ENCODE measurements at regions not wholly inside any gene's neighbourhood (a gene's known extent, or its start where the extent isn't known, plus 50 kb on each side); places are given as distances from the start of the nearest gene placed in this dataset.

DNA sequence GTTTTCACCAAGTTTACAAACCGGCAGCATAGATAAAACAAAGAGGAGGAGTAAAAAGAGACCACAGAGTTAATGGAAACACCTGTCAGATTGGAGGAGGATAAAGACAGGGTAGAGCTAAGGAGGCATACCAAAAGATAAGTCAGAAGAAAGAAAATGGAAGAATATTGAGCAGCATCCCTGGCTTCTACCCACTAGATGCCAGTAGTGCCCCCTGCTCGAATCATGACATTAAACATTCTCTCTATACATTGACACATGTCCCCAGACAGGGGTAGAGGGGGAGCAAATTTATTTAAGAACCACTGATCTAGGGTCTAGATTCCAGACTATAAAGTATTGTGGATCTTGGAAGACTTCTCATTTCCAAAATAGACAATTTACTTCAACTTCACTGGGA, 159.8 kb upstream of the ETAA1 start:
- no peak for DNase-seq (ENCODE audit: low read depth)

DNA sequence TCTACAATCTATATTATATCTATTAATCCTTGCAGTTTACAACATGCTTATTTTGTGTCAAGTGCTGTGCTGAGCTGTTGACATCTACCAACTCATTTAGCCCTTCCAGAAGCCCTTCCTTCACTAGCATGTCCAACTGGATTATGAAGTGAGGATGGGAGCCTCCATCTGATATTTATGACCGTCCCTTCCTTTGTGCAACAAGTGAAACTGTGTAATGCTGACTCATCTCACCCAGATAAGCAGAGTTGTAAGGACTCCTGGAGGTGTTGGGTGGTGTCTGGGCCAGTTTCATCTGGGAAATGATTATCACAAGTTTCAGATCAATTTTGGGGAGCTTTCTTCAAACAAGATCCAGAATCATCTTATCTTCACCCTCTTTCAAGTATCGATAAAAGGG, 156.6 kb upstream of the ETAA1 start:
- DNase-seq (ENCODE audit: low read depth): peak; percentile 7

DNA sequence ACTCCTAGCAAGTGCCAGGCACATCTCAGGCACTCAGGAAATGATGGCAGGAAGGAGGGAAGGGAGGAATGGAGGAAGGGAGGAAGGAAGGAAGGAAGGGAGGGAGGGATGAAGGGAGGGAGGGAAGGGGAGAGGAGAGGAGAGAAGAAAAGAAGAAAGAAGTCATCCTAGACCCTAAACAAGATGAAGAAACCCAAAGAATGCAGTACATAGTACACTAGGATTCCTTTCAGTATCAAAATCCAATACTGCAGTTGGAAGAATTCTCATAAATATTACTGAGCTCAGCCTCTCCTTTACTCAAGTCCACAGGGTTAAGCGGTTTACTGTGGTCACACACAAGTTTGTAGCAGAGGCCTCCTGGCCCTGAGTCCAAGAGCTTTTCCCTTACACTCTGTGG, 155.7 kb upstream of the ETAA1 start:
- no peak for DNase-seq (ENCODE audit: low read depth)

DNA sequence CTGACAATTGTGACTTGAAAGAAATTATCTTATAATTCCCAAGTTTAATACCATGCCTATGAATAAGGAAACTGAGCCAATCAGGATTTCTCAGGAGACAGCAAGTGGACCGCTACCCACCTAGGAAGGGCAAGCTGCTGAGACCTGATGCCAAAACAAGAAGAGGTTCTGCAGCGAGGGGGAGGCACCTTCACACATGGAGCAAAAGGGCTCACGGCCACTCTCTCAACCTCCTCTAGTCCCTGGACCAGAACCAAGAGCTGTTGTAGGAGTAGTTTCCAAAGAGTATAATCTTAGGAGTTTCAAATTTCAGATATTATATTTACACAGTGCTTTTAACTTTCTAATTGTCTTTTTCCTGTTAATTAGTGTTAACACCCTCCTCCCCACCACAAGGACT, 154.7 kb upstream of the ETAA1 start:
- DNase-seq (ENCODE audit: low read depth): no peak

DNA sequence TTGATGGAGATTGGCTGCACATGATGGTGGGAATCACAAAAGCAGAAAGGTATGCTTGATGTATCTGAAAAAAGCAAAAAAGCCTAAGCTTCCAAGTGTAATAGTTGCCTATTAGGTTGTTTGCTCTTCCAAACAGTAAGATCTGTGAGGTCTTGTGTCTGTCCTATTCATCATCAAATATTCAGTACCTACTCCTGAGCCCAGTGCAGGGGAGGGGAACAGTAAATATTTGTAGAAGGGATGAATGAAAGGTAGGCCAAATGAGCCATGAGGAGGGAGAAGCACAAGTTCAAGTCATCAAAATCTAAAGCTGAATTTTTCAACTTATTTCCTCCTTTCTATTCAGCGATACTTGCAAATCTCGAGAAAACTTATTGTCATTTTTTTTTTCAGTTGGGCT, 153.2 kb upstream of the ETAA1 start:
- no peak for DNase-seq (ENCODE audit: low read depth)

DNA sequence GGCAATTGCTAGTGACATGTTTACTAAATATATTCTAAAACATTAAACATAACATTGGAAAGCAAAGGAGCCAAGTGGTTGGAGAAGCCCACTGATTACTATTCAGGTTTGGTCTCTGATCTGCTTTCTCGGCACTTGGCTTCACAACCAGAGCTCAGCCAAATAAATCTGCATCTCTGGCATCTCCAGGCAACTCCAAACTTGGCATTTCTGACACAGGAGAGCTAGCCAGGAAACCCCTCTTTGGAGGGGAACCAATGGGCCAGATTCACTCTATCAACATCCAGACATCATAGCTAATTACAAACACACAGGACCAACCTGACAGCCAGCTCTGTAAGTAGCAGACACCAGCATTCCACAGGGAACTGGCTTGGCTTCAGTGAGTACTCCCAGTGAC, 150.3 kb upstream of the ETAA1 start:
- DNase-seq (ENCODE audit: low read depth): no peak

DNA sequence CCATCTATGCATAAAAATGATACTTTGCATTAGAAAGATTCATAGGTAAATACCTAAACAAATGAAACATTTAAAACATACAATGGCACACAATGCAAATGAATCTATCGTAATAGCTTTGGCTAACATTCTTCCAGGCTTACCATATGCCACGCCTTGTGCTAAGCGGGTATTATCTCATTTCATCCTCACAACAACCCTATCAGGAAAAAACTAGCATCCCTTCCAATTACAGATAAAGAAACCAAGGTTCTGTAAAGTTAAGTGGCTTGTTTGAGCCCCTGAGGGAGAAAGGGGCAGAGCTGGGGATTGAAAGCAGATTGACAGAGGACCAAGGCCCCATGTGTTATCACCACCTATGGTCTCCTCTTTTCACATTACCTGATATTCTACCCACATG, 145.4 kb upstream of the ETAA1 start:
- DNase-seq (ENCODE audit: low read depth): no peak

DNA sequence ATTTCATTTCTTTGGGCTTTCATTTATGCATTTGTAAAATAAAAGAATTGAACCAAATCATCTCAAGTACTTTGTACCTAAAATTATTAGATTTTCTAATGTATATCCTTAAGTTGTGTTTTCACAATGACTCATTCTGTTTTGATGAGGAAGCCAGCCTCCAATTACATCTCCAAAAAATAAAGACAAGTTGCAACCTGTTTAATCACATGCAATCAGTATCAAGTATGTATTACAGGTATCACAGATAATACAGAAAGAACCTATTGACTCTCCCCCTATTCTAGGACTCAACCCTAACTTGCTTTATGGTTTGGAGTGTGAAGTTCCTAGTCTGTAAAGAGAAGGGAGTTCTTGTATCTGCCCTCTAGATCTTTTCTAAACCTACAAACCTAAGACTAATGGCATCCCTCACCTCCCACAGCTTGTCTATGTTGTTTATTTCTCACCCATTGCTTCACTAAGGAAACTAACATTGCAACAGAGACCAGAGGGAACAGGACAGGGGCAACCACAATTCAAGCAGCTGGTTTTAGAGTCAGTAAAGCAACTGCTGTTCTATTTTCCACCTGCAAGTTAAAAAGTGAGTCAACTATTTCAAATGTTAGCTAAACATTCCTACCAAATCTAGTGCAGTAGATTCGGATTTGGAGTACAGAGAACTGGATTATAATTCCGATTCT, 141.1 kb upstream of the ETAA1 start:
- DNase-seq (ENCODE audit: low read depth): peak; percentile 72

DNA sequence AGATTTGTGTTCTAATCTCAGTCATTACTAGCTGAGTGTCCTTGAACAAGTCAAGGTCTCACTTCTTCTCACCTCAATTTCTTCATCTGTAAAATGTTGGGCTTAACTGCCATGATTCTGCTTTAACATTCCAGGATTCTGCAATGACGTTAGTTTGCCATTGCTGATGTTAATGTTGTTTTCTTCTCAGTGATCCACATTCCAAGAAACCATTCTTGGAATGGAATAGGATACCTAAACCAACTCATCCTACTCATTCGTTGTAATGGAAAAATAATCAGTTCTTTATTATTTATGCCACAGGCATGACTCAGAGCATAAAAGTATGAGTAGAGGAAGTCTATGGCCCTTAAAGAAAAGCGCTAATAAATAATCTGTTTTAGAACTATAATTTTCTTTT, 140.2 kb upstream of the ETAA1 start:
- DNase-seq (ENCODE audit: low read depth): no peak

DNA sequence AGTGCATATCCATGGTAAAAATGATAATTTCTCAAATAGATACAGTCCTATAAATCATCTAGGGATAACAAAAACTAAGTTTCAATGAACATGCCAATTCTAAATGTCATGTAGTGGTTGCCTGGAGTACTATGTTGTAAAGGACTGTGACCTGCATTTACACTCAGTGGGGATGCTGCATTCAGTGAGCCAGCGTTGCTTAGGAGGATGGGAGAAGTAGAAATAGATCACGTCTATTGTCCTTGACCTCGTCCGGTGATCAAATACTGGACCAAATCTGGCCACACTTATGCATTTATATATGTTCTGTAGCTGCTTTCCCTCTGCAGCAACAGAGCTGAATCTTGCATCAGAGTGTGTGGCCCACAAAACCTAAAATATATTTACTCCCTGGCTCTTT, 139.0 kb upstream of the ETAA1 start:
- no peak for DNase-seq (ENCODE audit: low read depth)

DNA sequence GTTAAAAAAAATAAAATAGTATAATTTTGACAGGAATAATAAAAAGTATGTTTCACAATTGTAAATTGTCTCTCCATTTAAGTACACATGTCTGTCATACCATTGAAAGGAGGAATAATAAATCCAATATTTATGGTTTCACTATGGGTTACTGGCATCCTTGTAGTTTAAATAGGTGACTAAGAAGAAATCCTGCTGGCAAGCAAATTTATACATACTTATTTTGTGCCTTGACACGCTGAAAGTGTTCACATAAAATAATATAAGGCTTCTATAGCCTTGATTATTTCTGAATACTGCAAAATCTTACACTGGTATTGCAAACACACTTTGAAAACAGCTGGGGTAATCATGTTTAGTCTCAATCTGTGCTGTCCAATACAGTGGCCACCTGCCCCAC, 138.3 kb upstream of the ETAA1 start:
- DNase-seq (ENCODE audit: low read depth): no peak

DNA sequence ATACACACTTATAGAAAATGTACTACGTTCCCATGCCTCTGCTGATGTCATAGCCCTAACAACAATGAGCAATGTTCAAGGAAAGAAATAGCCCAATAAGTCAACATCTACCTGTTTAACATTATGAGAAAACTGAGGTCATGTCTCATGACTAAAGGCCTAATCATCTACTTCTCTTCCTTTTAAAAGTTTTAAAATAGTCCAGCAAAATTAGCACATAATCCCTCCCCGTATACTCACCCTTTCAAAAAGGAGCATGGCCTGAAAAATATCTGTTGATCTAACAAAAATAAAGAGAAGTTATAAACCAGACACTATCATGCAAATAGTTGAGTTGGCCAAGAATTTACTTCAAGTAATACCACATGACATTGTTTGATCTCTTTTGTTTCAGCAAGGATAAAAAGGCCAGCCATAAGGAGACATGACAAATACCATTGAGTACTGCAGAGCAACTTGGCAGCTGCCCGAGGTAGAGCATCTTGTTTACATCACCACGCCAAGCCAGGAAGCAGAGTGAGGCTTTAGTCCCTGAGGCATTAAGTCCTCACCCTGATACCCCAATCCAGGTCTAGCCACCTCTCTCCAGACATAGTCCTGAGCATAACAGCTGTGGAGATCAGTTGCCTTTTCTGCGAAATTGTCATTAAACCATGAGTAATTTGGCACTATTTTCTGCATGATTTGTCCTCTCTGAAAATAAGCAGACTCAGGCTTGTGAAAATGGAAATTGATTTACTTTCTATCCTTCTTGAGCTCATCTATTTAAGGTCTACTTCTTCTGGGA, 137.4 kb upstream of the ETAA1 start:
- peak; percentile 75 for DNase-seq (ENCODE audit: low read depth)

DNA sequence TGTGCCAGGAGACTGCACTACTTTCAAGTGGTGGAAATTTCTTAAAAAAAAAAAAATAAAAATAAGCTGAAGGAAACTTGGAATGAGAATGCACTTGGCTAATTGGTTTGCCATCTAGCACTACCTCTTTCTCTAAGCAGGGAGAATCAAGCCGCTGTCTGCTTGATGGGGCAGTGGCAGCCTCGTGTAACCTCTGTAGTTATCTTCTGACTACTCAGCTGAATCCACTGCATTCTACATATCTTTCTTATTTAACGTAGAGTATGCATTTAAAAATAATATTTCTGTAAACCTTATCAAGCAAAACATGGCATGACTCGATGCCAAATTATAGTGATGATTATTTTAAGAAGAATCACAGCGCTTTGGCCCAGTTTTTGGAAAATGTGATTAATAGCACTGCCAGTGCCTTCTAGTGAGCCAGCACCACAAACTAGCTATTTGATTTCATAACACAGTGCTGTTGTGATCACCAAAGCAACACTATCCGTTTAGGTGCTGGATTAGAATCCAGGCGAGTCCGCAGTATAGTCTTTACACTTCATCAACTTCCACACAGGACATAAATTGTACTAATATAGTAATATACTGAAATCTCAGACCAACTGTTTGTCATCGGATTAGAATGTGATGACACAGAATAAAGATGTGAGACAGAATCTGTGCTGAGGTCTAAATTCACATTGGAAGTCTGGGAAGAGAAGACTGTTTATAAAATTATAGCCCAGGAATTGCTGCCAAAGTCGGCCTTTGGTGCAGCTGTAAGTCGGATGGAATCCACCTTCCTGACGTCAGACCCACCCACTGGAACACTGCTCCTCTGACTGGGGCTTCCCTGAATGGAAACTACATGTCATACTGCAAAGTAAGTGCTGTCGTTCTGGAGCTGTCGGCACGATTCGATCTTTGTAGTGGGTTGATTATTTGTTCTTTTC, 136.5 kb upstream of the ETAA1 start:
- DNase-seq (ENCODE audit: low read depth): peak; percentile 85

DNA sequence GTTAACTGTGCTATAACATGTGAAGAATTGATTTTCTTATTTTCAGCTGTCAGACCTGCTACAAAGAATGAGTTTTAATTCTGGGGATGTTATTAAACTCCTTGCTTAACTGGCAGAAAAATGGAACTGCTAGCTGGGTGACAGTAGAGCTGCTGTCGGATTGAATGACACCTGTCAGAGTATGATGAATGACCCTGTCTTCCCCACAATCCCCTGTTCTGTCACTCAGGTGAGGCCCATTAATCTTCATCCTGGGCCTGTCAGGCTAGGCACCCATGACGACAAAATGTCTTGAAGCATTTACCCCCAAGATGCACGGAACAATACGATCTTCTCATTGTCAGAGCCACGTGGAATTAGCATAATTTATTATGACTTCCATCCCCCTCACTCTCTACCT, 129.9 kb upstream of the ETAA1 start:
- no peak for DNase-seq (ENCODE audit: low read depth)

DNA sequence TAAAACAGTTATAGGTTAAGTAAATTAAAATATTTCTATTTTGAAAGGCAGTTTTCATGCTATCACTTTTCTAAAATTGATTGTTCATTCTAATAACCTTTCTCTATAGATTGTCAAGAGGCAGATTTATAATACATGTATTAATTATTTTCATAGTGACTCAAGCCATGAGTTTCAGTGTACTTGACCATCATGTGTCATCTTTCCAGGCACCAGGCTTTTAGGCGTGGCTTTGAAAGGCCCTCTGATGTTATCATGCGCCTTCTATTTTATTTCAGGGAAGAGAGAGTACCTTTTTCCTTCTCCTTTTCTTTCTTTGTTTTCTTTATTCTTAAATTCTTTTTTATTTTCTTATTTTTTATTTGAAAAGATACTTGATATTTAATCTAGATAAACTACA, 128.3 kb upstream of the ETAA1 start:
- DNase-seq (ENCODE audit: low read depth): peak; percentile 11

DNA sequence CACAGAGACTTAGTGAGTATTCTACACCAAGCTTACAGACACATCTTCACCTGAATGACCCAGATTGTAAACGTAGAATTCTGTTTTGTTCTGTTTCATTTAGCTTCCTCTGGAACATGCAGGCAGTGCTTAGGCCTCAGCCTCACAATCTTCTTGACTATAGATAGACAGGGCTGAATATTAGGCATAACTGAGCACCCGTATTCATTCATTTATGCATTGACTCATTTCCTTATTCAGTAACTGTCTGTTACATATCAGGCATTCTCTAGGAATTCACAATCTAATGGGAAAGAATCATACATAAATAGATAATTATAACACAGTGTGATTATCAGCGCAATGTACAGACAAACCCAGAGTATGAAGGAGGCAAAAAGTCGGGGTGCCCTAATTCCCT, 124.9 kb upstream of the ETAA1 start:
- DNase-seq (ENCODE audit: low read depth): no peak

DNA sequence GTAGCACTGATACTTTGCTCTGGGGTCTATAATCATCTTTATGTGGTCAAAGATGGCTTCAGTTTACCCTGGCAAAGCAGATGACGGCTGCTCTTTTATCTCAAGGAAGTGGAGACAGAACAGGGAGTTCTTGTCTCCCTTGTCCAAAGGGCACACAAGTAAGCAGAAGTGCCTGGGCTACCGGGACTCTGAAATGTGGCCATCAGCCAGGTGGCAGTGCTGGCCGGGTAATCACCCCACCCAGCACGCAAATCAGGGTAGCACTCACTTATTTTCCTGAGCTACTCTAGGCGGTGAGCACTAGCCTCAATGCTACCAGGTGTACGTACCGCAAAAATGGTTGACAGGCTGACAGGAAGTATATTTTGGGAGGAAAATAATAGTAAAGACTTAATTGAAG, 119.7 kb upstream of the ETAA1 start:
- peak; percentile 12 for DNase-seq (ENCODE audit: low read depth)

DNA sequence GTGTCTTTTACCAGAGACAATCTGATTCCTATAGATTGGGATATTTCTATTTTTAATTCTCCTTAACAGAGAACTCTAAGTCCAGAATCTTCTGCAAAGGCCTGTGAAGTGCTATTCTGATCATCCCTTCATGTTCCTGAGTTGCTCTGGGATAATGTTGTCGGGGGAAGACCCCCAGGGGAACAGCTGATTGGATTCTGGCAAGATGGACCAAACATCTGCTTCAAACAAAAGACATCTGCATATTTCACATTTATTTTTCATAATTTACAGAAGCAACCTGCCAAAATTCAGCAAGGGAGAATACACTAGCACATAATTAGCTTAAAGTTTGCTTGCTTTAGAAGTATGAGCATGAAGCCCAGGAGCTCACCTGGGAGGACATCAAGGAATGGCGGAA, 116.0 kb upstream of the ETAA1 start:
- no peak for DNase-seq (ENCODE audit: low read depth)

DNA sequence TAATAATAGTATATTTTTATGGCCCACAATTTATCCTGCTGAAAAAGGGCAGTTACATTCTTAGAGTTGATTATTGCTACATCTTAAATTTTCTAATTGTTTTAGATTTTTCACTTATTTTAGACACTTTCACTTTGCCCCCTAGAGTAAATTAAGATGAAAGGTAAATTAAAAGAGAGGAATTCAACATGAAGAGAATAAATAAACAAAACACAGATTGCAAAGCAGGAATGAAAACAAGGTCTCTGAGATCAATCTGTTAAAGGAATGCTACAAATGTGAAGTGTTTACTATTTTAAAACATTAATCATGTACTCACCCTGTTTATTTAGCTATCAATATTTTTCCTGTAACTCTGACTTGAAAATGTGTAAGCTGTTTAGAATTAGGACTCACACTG, 113.5 kb upstream of the ETAA1 start:
- no peak for DNase-seq (ENCODE audit: low read depth)

DNA sequence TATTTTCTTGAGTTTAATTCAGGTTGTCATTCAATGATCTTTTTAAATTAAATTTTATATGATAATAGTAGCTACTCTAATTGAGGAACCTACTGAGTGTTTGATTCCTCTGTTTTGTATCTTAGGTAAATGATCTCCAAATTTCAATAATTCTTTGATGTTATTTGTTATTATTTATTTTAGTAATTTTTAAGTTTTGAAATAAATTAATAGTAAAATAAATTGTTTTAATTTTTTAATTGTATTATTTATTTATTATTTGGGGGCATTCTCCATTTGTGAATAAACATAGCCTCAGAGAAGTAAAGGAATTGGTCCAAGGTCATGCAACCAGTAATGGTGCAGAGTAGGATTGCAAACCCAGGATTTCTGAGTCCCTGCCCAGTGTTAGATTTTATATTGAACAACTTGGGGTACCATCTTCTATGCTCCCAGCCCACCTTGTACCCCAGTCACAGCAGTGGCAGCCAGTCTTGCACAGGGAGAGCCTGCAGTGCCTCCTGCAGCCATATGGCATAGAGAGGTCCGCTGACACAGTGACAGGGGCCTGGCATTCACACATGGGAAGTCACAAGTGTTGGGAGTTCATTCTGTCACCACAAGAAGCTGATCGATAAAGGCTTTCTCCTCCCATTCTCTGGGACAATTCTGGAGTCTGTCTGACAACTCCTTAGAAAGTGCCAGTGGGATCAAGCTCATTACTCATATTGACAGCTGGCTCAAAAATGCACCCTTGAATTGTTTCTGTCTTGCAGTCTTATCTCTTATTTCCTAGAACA, 110.0 kb upstream of the ETAA1 start:
- no peak for DNase-seq (ENCODE audit: low read depth)

DNA sequence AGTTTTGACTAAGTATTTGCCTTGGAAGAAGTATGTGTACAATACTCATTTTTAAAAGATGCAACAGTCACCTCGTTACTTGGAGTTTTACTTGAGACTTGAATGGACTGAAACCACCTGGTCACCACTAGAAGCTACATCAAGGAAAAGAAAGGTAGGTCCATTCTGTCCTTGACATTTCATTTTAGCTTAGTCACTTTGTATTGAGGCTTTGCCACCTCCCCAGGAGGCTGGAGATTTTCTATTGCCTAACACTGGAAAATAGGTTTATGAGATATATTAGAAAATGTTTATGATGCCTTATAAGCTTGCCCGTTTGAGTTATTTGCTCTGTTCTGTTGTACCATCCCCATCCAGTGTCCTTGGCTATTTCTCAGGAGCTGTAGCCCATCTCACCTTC, 107.9 kb upstream of the ETAA1 start:
- DNase-seq (ENCODE audit: low read depth): peak; percentile 31

DNA sequence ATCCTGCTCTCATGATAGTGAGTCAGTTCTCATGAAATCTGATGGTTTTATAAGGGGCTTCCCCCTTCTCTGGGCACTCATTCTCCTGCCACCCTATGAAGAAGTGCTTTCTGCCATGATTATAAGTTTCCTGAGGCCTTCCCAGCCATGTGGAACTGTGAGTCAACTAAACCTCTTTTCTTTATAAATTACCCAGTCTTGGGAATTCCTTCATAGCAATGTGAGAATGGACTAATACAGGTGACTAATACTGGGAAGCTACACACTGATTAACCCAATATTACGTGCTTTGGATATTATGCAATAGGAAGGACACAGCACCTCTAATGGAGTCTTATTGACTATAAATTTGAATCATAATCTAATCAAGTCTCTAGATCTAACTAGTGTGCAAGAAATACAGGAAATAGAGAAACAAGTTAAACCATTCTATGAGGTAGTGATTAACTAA, 107.2 kb upstream of the ETAA1 start:
- peak; percentile 100 for DNase-seq (ENCODE audit: low read depth)
